KMS-11 (cell line): ENCODE measurements at regions not wholly inside any gene's neighbourhood (a gene's known extent, or its start where the extent isn't known, plus 50 kb on each side); places are given as distances from the start of the nearest gene placed in this dataset.

ENCODE experiments used
- H2AFZ ChIP-seq: fragments of 200-600 bp; sonication (generic); 2 replicates; pipeline ENCODE4 v1.6.1; 2016; ENCODE audit warnings: antibody characterized with exemption, mixed run types, low read depth
- H3K27ac ChIP-seq: fragments of 200-600 bp; sonication (generic); 2 replicates; pipeline ENCODE4 v1.6.1; 2016; ENCODE audit warnings: mild to moderate bottlenecking, mixed run types
- H3K27me3 ChIP-seq: fragments of 200-600 bp; sonication (generic); 2 replicates; pipeline ENCODE4 v1.6.1; 2017; ENCODE audit warnings: mild to moderate bottlenecking, low read depth, mixed run types, moderate library complexity; ENCODE audit not compliant: insufficient read depth
- H3K36me3 ChIP-seq: fragments of 200-600 bp; sonication (generic); 2 replicates; pipeline ENCODE4 v1.6.1; 2017; ENCODE audit warnings: mild to moderate bottlenecking, mixed run types; ENCODE audit not compliant: insufficient read depth
- H3K4me1 ChIP-seq: fragments of 200-600 bp; sonication (generic); 2 replicates; pipeline ENCODE4 v1.6.1; 2016; ENCODE audit warnings: mild to moderate bottlenecking, low read depth, mixed run types; ENCODE audit not compliant: poor library complexity, severe bottlenecking
- H3K4me2 ChIP-seq: fragments of 200-600 bp; sonication (generic); 2 replicates; pipeline ENCODE4 v1.7.0; 2016; ENCODE audit warnings: mild to moderate bottlenecking, mixed run types
- H3K4me3 ChIP-seq: fragments of 200-600 bp; sonication (generic); IDR thresholded peaks from 2 replicates; pipeline ENCODE4 v1.6.1; 2017; ENCODE audit warnings: low read depth, low read length, mixed read lengths; ENCODE audit not compliant: insufficient read depth
- H3K79me2 ChIP-seq: fragments of 200-600 bp; sonication (generic); 2 replicates; pipeline ENCODE4 v1.6.1; 2016; ENCODE audit warnings: low read depth, mixed run types; ENCODE audit not compliant: insufficient read depth
- H3K9ac ChIP-seq: fragments of 200-600 bp; sonication (generic); 2 replicates; pipeline ENCODE4 v1.6.1; 2016; ENCODE audit warnings: mild to moderate bottlenecking, mixed run types
- H4K20me1 ChIP-seq: fragments of 200-600 bp; sonication (generic); 2 replicates; pipeline ENCODE4 v1.6.1; 2016; ENCODE audit warnings: mild to moderate bottlenecking, mixed run types; ENCODE audit not compliant: insufficient read depth
- TF ChIP-seq, protein P1 (sequence below): fragments of 200-600 bp; sonication (generic); conservative IDR thresholded peaks from 2 replicates; pipeline ENCODE4 v1.6.1; 2017; ENCODE audit warnings: low read depth, mild to moderate bottlenecking, antibody characterized with exemption, low read length, moderate library complexity, mixed read lengths

GRCh38 chr2:186427970-186428369 lies 58.1 kb upstream of the ZC3H15 start:
- H4K20me1 ChIP-seq: no peaks in the 10 kb centered on the region
- H3K9ac ChIP-seq: no peak overlapping the region
- peaks cover 31% of the 10 kb centered on the region for H3K4me1 ChIP-seq
- H3K36me3 ChIP-seq: no peaks in the 10 kb centered on the region
- H3K27ac ChIP-seq: no peak overlapping the region
- H2AFZ ChIP-seq: no peak overlapping the region
- H3K4me3 ChIP-seq: no peak overlapping the region
- no peaks in the 10 kb centered on the region for H3K27me3 ChIP-seq
- no peak overlapping the region for H3K4me2 ChIP-seq
- TF ChIP-seq, protein P1, sequence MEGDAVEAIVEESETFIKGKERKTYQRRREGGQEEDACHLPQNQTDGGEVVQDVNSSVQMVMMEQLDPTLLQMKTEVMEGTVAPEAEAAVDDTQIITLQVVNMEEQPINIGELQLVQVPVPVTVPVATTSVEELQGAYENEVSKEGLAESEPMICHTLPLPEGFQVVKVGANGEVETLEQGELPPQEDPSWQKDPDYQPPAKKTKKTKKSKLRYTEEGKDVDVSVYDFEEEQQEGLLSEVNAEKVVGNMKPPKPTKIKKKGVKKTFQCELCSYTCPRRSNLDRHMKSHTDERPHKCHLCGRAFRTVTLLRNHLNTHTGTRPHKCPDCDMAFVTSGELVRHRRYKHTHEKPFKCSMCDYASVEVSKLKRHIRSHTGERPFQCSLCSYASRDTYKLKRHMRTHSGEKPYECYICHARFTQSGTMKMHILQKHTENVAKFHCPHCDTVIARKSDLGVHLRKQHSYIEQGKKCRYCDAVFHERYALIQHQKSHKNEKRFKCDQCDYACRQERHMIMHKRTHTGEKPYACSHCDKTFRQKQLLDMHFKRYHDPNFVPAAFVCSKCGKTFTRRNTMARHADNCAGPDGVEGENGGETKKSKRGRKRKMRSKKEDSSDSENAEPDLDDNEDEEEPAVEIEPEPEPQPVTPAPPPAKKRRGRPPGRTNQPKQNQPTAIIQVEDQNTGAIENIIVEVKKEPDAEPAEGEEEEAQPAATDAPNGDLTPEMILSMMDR: no peak
- no peaks in the 10 kb centered on the region for H3K79me2 ChIP-seq

- Histone ChIP-seq H3K27ac (no peak overlapping the region), H3K36me3 (no peaks in the 10 kb centered on the region), H3K4me3 (no peak overlapping the region), H3K4me2 (no peak overlapping the region), H3K9ac (no peak overlapping the region), H3K27me3 (no peaks in the 10 kb centered on the region), H3K79me2 (no peaks in the 10 kb centered on the region), H3K4me1 (peaks cover 31% of the 10 kb centered on the region), H2AFZ (no peak overlapping the region), H4K20me1 (no peaks in the 10 kb centered on the region)
- TF ChIP-seq, protein P1: no peak
These were observed 57.0 kb upstream of the ZC3H15 start for GRCh38 chr2:186429104-186429503.

DNA sequence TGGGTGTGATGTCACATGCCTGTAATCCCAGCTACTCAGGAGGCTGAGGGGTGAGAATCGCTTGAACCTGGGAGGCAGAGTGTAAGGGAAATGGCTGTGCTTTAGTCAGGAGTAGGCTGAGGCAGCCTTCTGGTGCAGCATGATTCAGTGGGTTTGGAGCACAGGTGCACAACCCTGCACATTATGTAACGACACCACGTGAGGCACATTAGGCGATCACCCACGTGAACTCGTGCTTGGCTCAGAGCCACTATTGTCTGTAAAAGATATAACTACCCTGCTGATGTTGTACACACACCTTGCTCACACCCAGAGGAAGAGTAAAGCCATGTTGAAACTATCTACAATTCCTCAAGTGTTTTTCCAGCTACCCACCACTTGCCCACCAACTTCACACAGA lies 54.8 kb upstream of the ZC3H15 start:
- H4K20me1 ChIP-seq: no peaks in the 10 kb centered on the region
- TF ChIP-seq, protein P1: no peak

DNA sequence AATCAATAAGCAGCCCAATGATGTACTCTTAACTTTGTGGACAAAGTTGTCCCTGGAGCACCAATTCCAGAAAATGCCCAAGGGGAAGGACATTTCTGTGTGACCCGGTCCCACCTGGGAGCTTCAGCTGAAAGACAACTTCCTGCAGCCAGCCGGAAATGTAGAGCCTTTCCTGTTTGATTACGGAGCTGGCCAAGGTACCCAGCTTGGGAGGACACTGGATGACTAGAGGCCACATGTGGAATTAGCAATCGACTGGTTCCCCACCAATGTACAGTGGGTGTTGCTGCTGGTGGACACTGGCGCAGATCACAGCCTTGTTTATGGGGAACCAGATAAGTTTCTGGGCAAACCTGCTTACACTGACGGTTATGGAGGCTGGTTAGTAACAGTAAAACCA lies 53.0 kb upstream of the ZC3H15 start:
- Histone ChIP-seq H3K27ac (no peak overlapping the region), H3K4me1 (peaks cover 6% of the 10 kb centered on the region), H3K79me2 (no peaks in the 10 kb centered on the region), H3K4me3 (no peak overlapping the region), H3K36me3 (no peaks in the 10 kb centered on the region), H3K4me2 (no peak overlapping the region), H3K9ac (no peak overlapping the region), H4K20me1 (no peaks in the 10 kb centered on the region), H2AFZ (no peak overlapping the region), H3K27me3 (no peaks in the 10 kb centered on the region)
- TF ChIP-seq, protein P1: no peak

More for the DNA sequence above, 54.8 kb upstream of the ZC3H15 start:
- Histone ChIP-seq H3K9ac (no peak overlapping the region), H3K4me2 (no peak overlapping the region), H3K4me3 (no peak overlapping the region), H3K27ac (no peak overlapping the region), H2AFZ (no peak overlapping the region), H3K4me1 (peaks cover 24% of the 10 kb centered on the region), H3K27me3 (no peaks in the 10 kb centered on the region), H3K79me2 (no peaks in the 10 kb centered on the region), H3K36me3 (no peaks in the 10 kb centered on the region)
